ENCODE measurements at regions not wholly inside any gene's neighbourhood (a gene's known extent, or its start where the extent isn't known, plus 50 kb on each side); places are given as distances from the start of the nearest gene placed in this dataset.
"Not testable (repeated sequence)": the region's sequence is repeated elsewhere in the genome, so short reads cannot be mapped to it uniquely, and the experiment has no call there.

DNA sequence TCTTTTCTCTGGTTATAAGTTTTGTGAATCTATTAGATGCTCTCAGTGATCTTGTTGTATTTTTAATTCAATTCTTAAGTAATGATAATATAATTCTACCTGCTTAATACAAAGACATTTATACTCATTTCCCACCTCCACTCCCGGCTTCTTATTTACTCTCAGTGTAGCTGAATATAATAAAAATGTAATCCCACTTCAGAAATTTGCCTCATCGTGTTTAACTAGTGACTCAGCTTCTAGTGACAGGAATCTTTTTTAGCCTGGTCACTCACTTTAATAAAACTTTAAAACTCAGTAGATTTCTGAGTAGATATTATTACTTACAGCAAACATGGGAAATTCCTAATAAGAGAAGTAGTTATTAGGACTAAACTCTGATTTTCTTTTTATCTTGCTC is 1506.2 kb upstream of the LRRTM3 start:
- Histone ChIP-seq H3K4me1 (ENCODE audit: insufficient read depth, insufficient read length) (no peaks in the 10 kb centered on the region), H3K4me3 (ENCODE audit: insufficient read length, low read depth) (no peak overlapping the region), H3K27me3 (ENCODE audit: insufficient read depth, insufficient read length) (no peaks in the 10 kb centered on the region), H3K36me3 (ENCODE audit: insufficient read depth, insufficient read length, low read length) (no peaks in the 10 kb centered on the region), H3K9me3 (ENCODE audit: insufficient read depth, low read length) (no peaks in the 10 kb centered on the region), H3K9ac (ENCODE audit: insufficient read length, low read depth) (no peak overlapping the region)
- no peak for DNase-seq (ENCODE audit: low read depth, low spot score)
- no peak for TF ChIP-seq YY1 (IDR thresholded peaks at IDR 0.05; ENCODE audit: insufficient read depth, insufficient read length)
- no peak for TF ChIP-seq SUZ12 (IDR thresholded peaks at IDR 0.05; ENCODE audit: extremely low read depth, insufficient read depth, insufficient read length)
- TF ChIP-seq ZNF274 (IDR thresholded peaks at IDR 0.05; ENCODE audit: low read depth, low read length), result no peak

DNA sequence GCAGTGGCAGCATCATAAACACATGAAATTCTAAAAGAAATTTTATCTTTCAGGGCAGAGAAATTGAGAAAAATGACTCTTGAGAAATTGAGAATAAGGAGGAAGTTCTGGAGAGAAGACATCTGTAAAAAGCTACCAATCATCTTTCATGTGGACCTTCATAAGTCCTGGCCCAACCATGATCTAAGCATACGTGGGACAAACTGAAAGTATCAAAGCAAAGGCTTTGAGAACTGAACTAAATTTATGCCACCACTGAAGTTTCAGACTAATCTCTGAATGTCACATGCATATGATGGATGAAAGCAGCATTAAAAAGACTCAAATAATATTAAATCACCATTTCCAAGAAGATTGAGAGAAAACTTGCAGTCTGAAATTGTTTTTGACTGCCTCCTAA is 1502.8 kb upstream of the LRRTM3 start:
- no peak for DNase-seq (ENCODE audit: low read depth, low spot score)
- Histone ChIP-seq H3K4me1 (ENCODE audit: insufficient read depth, insufficient read length) (no peaks in the 10 kb centered on the region), H3K27me3 (ENCODE audit: insufficient read depth, insufficient read length) (no peaks in the 10 kb centered on the region), H3K9ac (ENCODE audit: insufficient read length, low read depth) (no peak overlapping the region), H3K36me3 (ENCODE audit: insufficient read depth, insufficient read length, low read length) (no peaks in the 10 kb centered on the region), H3K4me3 (ENCODE audit: insufficient read length, low read depth) (no peak overlapping the region), H3K9me3 (ENCODE audit: insufficient read depth, low read length) (no peaks in the 10 kb centered on the region)
- TF ChIP-seq SUZ12 (IDR thresholded peaks at IDR 0.05; ENCODE audit: extremely low read depth, insufficient read depth, insufficient read length) (no peak), ZNF274 (IDR thresholded peaks at IDR 0.05; ENCODE audit: low read depth, low read length) (no peak), YY1 (IDR thresholded peaks at IDR 0.05; ENCODE audit: insufficient read depth, insufficient read length) (no peak)

DNA sequence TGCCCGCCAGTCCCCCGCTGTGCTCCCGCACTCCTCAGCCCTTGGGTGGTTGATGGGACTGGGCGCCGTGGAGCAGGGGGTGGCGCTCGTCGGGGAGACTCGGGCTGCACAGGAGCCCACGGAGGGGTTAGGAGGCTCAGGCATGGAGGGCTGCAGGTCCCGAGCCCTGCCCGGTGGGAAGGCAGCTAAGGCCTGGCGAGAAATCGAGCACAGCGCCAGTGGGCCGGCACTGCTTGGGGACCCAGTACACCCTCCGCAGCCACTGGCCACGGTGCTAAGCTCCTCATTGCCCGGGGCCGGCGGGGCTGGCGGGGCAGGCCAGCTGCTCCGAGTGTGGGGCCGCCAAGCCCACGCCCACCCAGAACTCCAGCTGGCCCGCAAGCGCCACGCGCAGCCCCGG is 1496.5 kb upstream of the LRRTM3 start:
- not testable (repeated sequence) for H3K9ac ChIP-seq (ENCODE audit: insufficient read length, low read depth); H3K9me3 ChIP-seq (ENCODE audit: insufficient read depth, low read length); H3K4me1 ChIP-seq (ENCODE audit: insufficient read depth, insufficient read length); DNase-seq (ENCODE audit: low read depth, low spot score); H3K36me3 ChIP-seq (ENCODE audit: insufficient read depth, insufficient read length, low read length); H3K27me3 ChIP-seq (ENCODE audit: insufficient read depth, insufficient read length); H3K4me3 ChIP-seq (ENCODE audit: insufficient read length, low read depth)

DNA sequence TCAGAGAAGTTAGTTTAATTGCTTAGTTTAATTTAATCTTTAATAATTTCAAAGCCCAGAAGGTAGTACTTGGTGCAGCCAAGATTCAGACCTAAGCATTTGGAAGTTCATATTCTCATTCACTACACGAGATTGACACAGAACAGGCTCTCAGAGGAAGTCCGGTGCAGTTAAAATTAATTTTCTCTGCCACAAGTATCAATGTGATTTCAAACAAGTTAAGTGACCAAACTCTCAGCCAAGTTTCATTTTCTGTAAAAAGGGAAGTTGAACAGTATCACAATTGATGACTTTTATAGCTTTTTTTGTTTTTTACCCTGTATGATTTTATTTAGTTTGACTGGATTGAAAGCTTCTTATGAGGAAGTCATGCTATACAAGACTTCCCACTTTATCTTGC is 1494.9 kb upstream of the LRRTM3 start:
- no peak for DNase-seq (ENCODE audit: low read depth, low spot score)
- Histone ChIP-seq H3K9ac (ENCODE audit: insufficient read length, low read depth) (no peak overlapping the region), H3K36me3 (ENCODE audit: insufficient read depth, insufficient read length, low read length) (no peaks in the 10 kb centered on the region), H3K27me3 (ENCODE audit: insufficient read depth, insufficient read length) (no peaks in the 10 kb centered on the region), H3K4me3 (ENCODE audit: insufficient read length, low read depth) (no peak overlapping the region), H3K4me1 (ENCODE audit: insufficient read depth, insufficient read length) (no peaks in the 10 kb centered on the region), H3K9me3 (ENCODE audit: insufficient read depth, low read length) (no peaks in the 10 kb centered on the region)
- TF ChIP-seq SUZ12 (IDR thresholded peaks at IDR 0.05; ENCODE audit: extremely low read depth, insufficient read depth, insufficient read length), result no peak
- no peak for TF ChIP-seq YY1 (IDR thresholded peaks at IDR 0.05; ENCODE audit: insufficient read depth, insufficient read length)
- TF ChIP-seq ZNF274 (IDR thresholded peaks at IDR 0.05; ENCODE audit: low read depth, low read length), result no peak

DNA sequence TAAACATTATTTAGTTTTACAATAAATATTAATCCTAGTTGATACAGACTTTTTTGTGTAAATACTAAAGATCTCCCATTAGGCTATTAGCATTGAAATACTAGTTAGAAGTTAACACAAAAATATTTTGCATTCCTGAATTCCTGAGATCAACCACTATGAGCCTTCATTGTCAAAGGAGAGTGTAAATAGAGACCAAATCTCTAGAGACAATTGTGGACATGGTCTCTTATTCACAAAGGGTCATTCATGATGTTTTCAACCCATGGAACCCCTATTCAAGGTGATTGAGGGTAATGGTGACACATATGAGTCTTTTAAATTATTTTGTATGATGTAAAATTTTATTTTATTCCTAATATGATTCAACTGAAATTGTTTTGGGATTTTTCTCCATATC is 1454.8 kb upstream of the LRRTM3 start:
- Histone ChIP-seq H3K27me3 (ENCODE audit: insufficient read depth, insufficient read length) (no peaks in the 10 kb centered on the region), H3K9me3 (ENCODE audit: insufficient read depth, low read length) (no peaks in the 10 kb centered on the region), H3K9ac (ENCODE audit: insufficient read length, low read depth) (no peak overlapping the region), H3K36me3 (ENCODE audit: insufficient read depth, insufficient read length, low read length) (no peaks in the 10 kb centered on the region), H3K4me1 (ENCODE audit: insufficient read depth, insufficient read length) (no peaks in the 10 kb centered on the region), H3K4me3 (ENCODE audit: insufficient read length, low read depth) (no peak overlapping the region)
- DNase-seq (ENCODE audit: low read depth, low spot score), result no peak
- TF ChIP-seq ZNF274 (IDR thresholded peaks at IDR 0.05; ENCODE audit: low read depth, low read length) (no peak), SUZ12 (IDR thresholded peaks at IDR 0.05; ENCODE audit: extremely low read depth, insufficient read depth, insufficient read length) (no peak), YY1 (IDR thresholded peaks at IDR 0.05; ENCODE audit: insufficient read depth, insufficient read length) (no peak)

DNA sequence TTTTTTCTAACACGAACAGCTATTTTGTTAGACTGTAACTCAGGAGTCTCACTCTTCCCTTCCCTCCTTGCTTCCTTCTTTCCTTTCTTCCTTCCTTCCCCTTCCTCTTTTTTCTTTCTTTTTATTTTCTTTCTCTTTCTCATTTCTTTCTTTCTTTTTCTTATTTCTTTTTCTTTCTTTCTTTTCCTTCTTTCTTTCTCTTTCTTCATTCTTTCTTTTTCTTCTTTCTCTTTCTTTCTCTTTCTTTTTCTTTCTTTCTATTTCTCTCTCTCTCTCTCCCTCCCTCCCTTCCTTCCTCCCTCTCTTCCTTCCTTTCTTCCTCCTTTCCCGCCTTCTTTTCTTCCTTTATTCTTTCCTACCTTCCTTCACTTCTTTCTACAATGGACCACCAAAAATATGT is 1443.0 kb upstream of the LRRTM3 start:
- no peaks in the 10 kb centered on the region for H3K36me3 ChIP-seq (ENCODE audit: insufficient read depth, insufficient read length, low read length)
- H3K9ac ChIP-seq (ENCODE audit: insufficient read length, low read depth), result no peak overlapping the region
- DNase-seq (ENCODE audit: low read depth, low spot score), result no peak
- TF ChIP-seq SUZ12 (IDR thresholded peaks at IDR 0.05; ENCODE audit: extremely low read depth, insufficient read depth, insufficient read length) (no peak), YY1 (IDR thresholded peaks at IDR 0.05; ENCODE audit: insufficient read depth, insufficient read length) (no peak), ZNF274 (IDR thresholded peaks at IDR 0.05; ENCODE audit: low read depth, low read length) (no peak)
- H3K27me3 ChIP-seq (ENCODE audit: insufficient read depth, insufficient read length), result no peaks in the 10 kb centered on the region
- H3K9me3 ChIP-seq (ENCODE audit: insufficient read depth, low read length), result no peaks in the 10 kb centered on the region
- H3K4me3 ChIP-seq (ENCODE audit: insufficient read length, low read depth), result no peak overlapping the region
- H3K4me1 ChIP-seq (ENCODE audit: insufficient read depth, insufficient read length), result no peaks in the 10 kb centered on the region

DNA sequence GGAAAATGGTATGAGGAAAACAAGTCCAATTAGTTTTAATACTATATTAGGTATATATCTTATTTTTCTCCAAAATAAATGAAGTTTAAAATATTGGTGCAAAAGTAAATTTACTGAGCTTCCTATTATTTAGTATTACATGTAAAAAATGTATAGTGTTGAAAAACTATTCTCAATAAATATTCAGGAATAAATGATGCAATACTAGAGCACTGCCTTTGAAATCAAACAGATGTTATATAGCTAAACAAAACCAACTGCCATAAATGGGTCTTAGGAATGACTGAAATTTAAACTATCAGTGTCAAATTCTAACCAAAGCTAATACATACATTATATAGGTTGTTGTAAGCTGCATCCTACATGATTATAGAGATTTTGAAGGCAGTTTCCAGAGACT is 1434.0 kb upstream of the LRRTM3 start:
- no peak for TF ChIP-seq SUZ12 (IDR thresholded peaks at IDR 0.05; ENCODE audit: extremely low read depth, insufficient read depth, insufficient read length)
- no peak for TF ChIP-seq ZNF274 (IDR thresholded peaks at IDR 0.05; ENCODE audit: low read depth, low read length)
- TF ChIP-seq YY1 (IDR thresholded peaks at IDR 0.05; ENCODE audit: insufficient read depth, insufficient read length), result no peak
- H3K4me1 ChIP-seq (ENCODE audit: insufficient read depth, insufficient read length), result no peaks in the 10 kb centered on the region
- DNase-seq (ENCODE audit: low read depth, low spot score), result no peak
- H3K36me3 ChIP-seq (ENCODE audit: insufficient read depth, insufficient read length, low read length), result no peaks in the 10 kb centered on the region
- no peak overlapping the region for H3K9ac ChIP-seq (ENCODE audit: insufficient read length, low read depth)
- H3K4me3 ChIP-seq (ENCODE audit: insufficient read length, low read depth), result no peak overlapping the region
- H3K9me3 ChIP-seq (ENCODE audit: insufficient read depth, low read length), result no peaks in the 10 kb centered on the region
- no peaks in the 10 kb centered on the region for H3K27me3 ChIP-seq (ENCODE audit: insufficient read depth, insufficient read length)

DNA sequence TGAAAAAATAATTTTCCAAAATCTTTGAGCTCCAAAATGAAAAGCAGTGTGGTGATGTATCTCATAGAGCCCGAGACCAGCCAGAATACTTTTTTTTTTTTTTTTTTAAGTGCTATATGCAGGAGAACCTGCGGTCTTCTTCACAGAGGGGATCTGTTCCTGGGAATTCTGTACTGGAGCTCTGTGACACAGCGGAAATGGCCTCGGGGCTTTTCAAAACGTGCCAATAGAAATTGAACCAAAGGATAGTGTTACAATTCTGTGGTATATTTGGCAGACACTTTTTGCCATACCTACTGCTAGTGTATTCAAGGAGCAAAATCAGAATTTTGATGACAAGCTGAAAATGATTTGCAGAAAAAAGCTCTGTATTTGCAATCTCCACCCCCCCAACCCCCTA is 1429.3 kb upstream of the LRRTM3 start:
- DNase-seq (ENCODE audit: low read depth, low spot score), result no peak
- H3K9ac ChIP-seq (ENCODE audit: insufficient read length, low read depth), result no peak overlapping the region
- TF ChIP-seq ZNF274 (IDR thresholded peaks at IDR 0.05; ENCODE audit: low read depth, low read length) (no peak), SUZ12 (IDR thresholded peaks at IDR 0.05; ENCODE audit: extremely low read depth, insufficient read depth, insufficient read length) (no peak), YY1 (IDR thresholded peaks at IDR 0.05; ENCODE audit: insufficient read depth, insufficient read length) (no peak)
- H3K36me3 ChIP-seq (ENCODE audit: insufficient read depth, insufficient read length, low read length), result no peaks in the 10 kb centered on the region
- no peaks in the 10 kb centered on the region for H3K9me3 ChIP-seq (ENCODE audit: insufficient read depth, low read length)
- no peaks in the 10 kb centered on the region for H3K4me1 ChIP-seq (ENCODE audit: insufficient read depth, insufficient read length)
- no peaks in the 10 kb centered on the region for H3K27me3 ChIP-seq (ENCODE audit: insufficient read depth, insufficient read length)
- no peak overlapping the region for H3K4me3 ChIP-seq (ENCODE audit: insufficient read length, low read depth)

All from NT2/D1 (cell line).